HUES48 (cell line): ENCODE measurements at regions not wholly inside any gene's neighbourhood (a gene's known extent, or its start where the extent isn't known, plus 50 kb on each side); places are given as distances from the start of the nearest gene placed in this dataset.
"Not testable (repeated sequence)": the region's sequence is repeated elsewhere in the genome, so short reads cannot be mapped to it uniquely, and the experiment has no call there.

Experiments
- H3K27ac ChIP-seq: one replicate; pipeline ENCODE4 v1.7.0; 2013; ENCODE audit warnings: low read depth, low read length, inconsistent platforms
- H3K27me3 ChIP-seq: 2 replicates; pipeline ENCODE4 v1.6.1; 2013; ENCODE audit warnings: mild to moderate bottlenecking, low read length; ENCODE audit not compliant: control insufficient read depth, insufficient read depth
- H3K36me3 ChIP-seq: 2 replicates; pipeline ENCODE4 v1.6.1; 2013; ENCODE audit warnings: low read length; ENCODE audit not compliant: control insufficient read depth, insufficient read depth
- H3K4me1 ChIP-seq: 2 replicates; pipeline ENCODE4 v1.6.1; 2013; ENCODE audit warnings: mild to moderate bottlenecking, low read length; ENCODE audit not compliant: control insufficient read depth, insufficient read depth
- H3K4me3 ChIP-seq: 2 replicates; pipeline ENCODE4 v1.5.1; 2013; ENCODE audit warnings: mild to moderate bottlenecking, low read depth, low read length
- H3K9ac ChIP-seq: 2 replicates; pipeline ENCODE4 v1.6.1; 2013; ENCODE audit warnings: mild to moderate bottlenecking, low read depth, low read length, moderate library complexity
- H3K9me3 ChIP-seq: 2 replicates; pipeline ENCODE4 v1.6.1; 2013; ENCODE audit warnings: low read length; ENCODE audit not compliant: control insufficient read depth, insufficient read depth

GRCh38 chr4:151522866-151523519 is 114.0 kb downstream of the FHIP1A start:
- Histone ChIP-seq H3K4me1 (peaks cover 21% of the 10 kb centered on the region), H3K9ac (no peak overlapping the region), H3K27me3 (no peaks in the 10 kb centered on the region), H3K9me3 (no peaks in the 10 kb centered on the region), H3K27ac (no peak overlapping the region), H3K36me3 (no peaks in the 10 kb centered on the region), H3K4me3 (no peak overlapping the region)

DNA sequence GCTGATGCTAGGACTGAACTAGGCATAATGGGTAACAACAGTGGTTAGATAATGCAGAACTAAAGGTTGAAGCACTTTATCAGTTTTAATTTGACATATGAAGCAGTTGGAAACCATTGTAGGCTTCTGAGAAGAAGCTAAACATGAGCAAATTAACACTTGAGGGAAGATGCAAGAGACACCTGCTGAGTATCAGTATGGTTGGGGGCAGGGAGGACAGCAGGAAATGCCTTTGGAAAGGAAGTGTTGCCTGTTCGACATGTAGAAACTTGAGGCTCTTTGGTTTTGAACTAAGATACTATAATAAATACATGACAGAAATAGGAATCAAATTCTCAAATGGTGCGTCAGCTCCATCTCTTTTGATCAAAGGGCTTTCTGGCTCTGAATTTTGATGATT is 115.6 kb downstream of the FHIP1A start:
- Histone ChIP-seq H3K27ac (peak overlapping the region; percentile 44), H3K9me3 (no peaks in the 10 kb centered on the region), H3K4me1 (peaks cover 21% of the 10 kb centered on the region), H3K9ac (no peak overlapping the region), H3K4me3 (peak overlapping the region; percentile 22; the same call in 1 of the 2 replicates), H3K36me3 (no peaks in the 10 kb centered on the region), H3K27me3 (no peaks in the 10 kb centered on the region)

DNA sequence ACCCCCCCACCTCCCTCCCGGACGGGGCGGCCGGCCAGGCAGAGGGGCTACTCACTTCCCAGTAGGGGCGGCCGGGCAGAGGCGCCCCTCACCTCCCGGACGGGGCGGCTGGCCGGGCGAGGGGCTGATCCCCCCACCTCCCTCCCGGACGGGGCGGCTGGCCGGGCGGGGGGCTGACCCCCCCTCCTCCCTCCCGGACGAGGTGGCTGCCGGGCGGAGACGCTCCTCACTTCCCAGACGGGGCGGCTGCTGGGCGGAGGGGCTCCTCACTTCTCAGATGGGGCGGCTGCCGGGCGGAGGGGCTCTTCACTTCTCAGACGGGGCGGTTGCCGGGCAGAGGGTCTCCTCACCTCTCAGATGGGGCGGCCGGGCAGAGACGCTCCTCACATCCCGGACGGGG is 117.5 kb downstream of the FHIP1A start:
- H3K9ac ChIP-seq, H3K9me3 ChIP-seq, H3K27ac ChIP-seq, H3K27me3 ChIP-seq, H3K36me3 ChIP-seq, H3K4me3 ChIP-seq: not testable (repeated sequence)
- H3K4me1 ChIP-seq: peaks cover 21% of the 10 kb centered on the region

DNA sequence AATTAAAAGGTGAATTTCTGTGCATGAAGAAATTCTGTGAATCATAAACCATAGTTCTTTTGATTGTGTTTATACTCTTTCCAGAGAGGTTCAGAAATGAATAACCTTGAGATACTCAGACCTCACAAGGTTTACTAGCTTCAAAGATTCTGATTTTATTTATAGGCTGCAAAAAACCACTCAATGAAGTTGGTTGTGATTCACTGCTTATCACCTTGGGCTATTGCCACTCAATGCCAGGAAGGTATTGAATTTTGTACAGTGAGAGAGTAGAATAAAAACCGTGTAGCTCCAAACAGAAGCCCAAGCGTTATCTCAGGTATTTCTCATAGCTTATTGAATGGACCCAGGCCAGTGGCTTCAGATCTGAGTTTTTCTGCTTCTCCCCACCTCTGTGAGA is 118.7 kb downstream of the FHIP1A start:
- no peaks in the 10 kb centered on the region for H3K27me3 ChIP-seq
- H3K36me3 ChIP-seq: no peaks in the 10 kb centered on the region
- peaks cover 19% of the 10 kb centered on the region for H3K4me1 ChIP-seq
- H3K9ac ChIP-seq: no peak overlapping the region
- H3K4me3 ChIP-seq: no peak overlapping the region
- H3K9me3 ChIP-seq: no peaks in the 10 kb centered on the region
- no peak overlapping the region for H3K27ac ChIP-seq

- Histone ChIP-seq H3K36me3 (no peaks in the 10 kb centered on the region), H3K4me3 (no peak overlapping the region), H3K27me3 (no peaks in the 10 kb centered on the region), H3K9me3 (no peaks in the 10 kb centered on the region), H3K27ac (no peak overlapping the region), H3K9ac (no peak overlapping the region), H3K4me1 (peaks cover 15% of the 10 kb centered on the region)
Observed at GRCh38 chr4:151529187-151529586, 120.2 kb downstream of the FHIP1A start.

DNA sequence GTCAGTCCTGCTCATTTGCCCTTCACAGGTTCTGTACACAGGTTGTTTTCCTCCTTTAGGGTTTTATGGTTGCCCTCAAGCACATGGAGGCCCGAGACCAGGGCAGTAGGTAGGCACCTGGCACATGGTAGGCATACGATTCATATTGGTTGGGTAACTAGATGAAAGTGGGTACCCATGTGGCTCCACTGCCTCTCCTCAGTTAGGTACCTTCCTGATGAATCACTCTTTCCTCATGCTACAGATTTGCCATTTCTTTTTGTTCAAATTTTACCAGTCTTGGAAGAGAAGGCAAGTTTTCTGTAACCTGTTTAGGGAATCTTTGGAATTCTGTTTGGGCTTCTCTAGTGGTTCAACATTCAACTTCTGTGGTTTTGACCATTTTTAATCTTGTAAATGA is 121.3 kb downstream of the FHIP1A start:
- H3K4me3 ChIP-seq: no peak overlapping the region
- no peaks in the 10 kb centered on the region for H3K9me3 ChIP-seq
- no peak overlapping the region for H3K27ac ChIP-seq
- H3K36me3 ChIP-seq: no peaks in the 10 kb centered on the region
- no peak overlapping the region for H3K9ac ChIP-seq
- H3K4me1 ChIP-seq: peaks cover 4% of the 10 kb centered on the region
- no peaks in the 10 kb centered on the region for H3K27me3 ChIP-seq

DNA sequence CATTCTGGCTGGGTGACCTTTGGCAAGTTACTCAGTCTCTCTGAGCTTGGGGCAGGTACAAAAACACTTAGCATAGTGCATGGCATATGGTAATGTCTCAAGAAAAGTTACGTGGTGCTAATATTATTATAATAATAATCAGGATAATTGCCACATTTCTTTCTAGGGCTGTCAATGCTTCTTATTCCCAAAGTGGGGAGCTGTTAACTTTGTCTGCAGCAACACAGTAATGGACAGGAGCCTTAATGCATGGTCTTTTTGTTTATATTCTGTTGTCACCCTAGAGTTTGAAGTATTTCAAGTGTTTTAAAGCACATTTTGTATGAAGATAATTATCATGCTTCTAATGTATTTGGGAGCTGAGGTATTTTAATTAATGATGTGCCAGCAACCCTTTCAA is 121.8 kb downstream of the FHIP1A start:
- Histone ChIP-seq H3K27ac (no peak overlapping the region), H3K27me3 (no peaks in the 10 kb centered on the region), H3K9ac (no peak overlapping the region), H3K4me1 (no peaks in the 10 kb centered on the region; the same call in 1 of the 2 replicates), H3K9me3 (no peaks in the 10 kb centered on the region), H3K4me3 (no peak overlapping the region), H3K36me3 (no peaks in the 10 kb centered on the region)

DNA sequence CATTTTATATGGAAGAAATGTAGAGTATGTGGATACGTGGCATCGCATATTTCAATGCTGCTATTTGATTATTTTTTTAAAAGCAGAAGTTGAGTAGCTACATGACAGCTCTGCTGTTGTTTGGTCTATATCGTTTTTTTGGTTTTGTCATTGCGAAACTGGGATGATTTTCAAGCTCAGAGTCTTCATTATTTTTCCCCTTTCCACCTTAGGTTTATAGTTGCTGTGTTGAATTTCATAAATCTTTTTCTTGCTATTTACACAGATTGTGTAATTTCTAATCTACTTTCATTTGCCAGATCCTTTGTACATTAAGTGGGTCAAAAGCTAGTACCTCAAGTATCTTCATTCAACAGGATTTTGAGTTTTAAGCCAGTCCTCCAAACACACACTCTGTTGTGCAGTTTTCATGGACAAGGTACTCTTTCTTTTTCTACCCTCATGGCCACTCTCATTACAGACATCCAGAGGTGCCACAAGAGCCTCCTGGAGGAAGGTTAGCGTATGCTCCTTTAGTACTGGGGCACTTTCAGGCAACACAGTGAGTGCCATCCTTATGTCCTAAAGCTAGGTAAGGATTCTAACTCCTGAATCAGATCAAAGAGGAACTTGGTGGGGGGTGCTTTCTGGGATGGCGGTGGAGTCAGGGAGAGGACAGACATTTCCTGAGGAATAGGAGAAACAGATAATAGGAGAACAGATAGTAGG is 123.2 kb downstream of the FHIP1A start:
- H3K36me3 ChIP-seq: no peaks in the 10 kb centered on the region

GRCh38 chr4:151534195-151534594 is 125.2 kb downstream of the FHIP1A start:
- Histone ChIP-seq H3K9ac (no peak overlapping the region), H3K9me3 (no peaks in the 10 kb centered on the region), H3K36me3 (no peaks in the 10 kb centered on the region), H3K4me3 (no peak overlapping the region), H3K27me3 (no peaks in the 10 kb centered on the region), H3K27ac (no peak overlapping the region), H3K4me1 (peaks cover 17% of the 10 kb centered on the region)

More for the DNA sequence above, 123.2 kb downstream of the FHIP1A start:
- no peaks in the 10 kb centered on the region; the same call in 1 of the 2 replicates for H3K4me1 ChIP-seq
- H3K27ac ChIP-seq: no peak overlapping the region
- no peaks in the 10 kb centered on the region for H3K27me3 ChIP-seq
- H3K9ac ChIP-seq: no peak overlapping the region
- no peak overlapping the region for H3K4me3 ChIP-seq
- no peaks in the 10 kb centered on the region for H3K9me3 ChIP-seq

DNA sequence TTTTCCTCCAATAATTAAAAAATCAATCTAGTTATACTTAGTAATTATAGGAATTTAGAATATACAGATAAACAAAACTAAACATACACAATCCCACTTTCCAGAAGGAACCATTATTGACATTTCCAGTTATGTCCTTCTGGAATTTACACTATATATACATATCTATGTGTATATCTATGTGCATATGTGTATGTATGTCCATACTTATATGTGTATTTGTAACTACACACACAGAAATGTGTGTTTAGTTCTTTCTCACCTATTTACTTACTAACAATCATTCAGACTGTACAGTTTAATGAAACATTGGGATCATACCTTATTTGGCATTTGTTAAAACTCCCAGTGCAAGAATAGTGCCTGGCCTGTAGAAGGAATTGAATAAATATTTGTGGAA is 126.4 kb downstream of the FHIP1A start:
- H3K27ac ChIP-seq: no peak overlapping the region
- H3K36me3 ChIP-seq: no peaks in the 10 kb centered on the region
- H3K9me3 ChIP-seq: no peaks in the 10 kb centered on the region
- no peak overlapping the region for H3K9ac ChIP-seq
- H3K27me3 ChIP-seq: no peaks in the 10 kb centered on the region
- no peak overlapping the region for H3K4me3 ChIP-seq
- H3K4me1 ChIP-seq: peaks cover 22% of the 10 kb centered on the region

DNA sequence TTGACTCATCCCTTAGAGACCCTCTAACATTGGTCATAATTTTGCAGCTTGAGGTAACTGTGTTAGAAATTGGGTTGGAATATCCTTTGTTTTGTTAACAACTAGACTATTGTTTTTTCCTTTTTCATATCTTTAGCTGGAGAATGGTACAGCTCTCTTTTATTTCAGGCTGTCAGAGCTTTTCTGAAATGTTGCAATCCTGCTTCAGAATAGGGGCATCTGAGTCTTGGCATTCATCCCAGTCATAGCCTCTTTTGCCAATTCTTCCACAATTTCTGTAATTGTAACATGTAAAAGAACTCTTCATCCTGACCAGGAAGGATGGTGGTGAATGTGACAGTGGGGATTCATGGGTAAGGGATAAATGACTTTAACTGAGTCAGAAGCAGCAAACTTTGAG is 128.7 kb downstream of the FHIP1A start:
- no peak overlapping the region for H3K4me3 ChIP-seq
- no peaks in the 10 kb centered on the region for H3K9me3 ChIP-seq
- H3K27ac ChIP-seq: no peak overlapping the region
- no peaks in the 10 kb centered on the region for H3K27me3 ChIP-seq
- no peak overlapping the region for H3K9ac ChIP-seq
- H3K36me3 ChIP-seq: no peaks in the 10 kb centered on the region
- H3K4me1 ChIP-seq: peaks cover 39% of the 10 kb centered on the region
